ENCODE measurements at regions not wholly inside any gene's neighbourhood (a gene's known extent, or its start where the extent isn't known, plus 50 kb on each side); places are given as distances from the start of the nearest gene placed in this dataset.
A peak's percentile ranks its signal among the peaks of the same experiment; 100 is the strongest.

DNA sequence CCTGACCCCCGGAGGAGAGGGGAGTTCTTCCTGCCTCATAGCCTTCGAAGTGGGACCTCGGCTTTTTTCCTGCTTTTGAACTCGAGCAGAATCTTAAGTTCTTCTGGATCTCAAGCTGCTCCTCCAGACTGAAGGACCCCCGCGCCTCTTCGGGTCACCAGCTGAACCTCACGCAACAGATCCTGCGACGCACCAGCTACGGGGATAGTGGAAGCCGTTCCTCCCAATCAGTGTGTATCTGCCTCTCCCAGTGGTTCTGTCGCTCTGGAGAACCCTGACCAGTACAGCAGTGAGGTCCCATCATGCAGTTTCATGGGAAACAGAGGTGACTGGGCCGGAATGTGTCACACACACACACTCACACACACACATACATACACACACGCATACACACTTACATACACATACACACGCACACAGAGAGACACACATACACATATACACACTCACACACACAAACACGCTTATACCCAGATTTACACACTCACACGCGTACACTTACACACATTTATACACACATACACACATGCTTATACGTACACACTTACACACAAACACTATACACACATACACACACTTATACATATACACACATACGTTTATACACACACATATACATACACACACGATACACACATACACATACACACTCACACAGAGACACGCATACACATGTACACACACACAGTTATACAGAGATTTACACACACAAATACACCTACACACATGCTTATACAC is 170.0 kb downstream of the TTLL2 start:
- DNase-seq: no peak

DNA sequence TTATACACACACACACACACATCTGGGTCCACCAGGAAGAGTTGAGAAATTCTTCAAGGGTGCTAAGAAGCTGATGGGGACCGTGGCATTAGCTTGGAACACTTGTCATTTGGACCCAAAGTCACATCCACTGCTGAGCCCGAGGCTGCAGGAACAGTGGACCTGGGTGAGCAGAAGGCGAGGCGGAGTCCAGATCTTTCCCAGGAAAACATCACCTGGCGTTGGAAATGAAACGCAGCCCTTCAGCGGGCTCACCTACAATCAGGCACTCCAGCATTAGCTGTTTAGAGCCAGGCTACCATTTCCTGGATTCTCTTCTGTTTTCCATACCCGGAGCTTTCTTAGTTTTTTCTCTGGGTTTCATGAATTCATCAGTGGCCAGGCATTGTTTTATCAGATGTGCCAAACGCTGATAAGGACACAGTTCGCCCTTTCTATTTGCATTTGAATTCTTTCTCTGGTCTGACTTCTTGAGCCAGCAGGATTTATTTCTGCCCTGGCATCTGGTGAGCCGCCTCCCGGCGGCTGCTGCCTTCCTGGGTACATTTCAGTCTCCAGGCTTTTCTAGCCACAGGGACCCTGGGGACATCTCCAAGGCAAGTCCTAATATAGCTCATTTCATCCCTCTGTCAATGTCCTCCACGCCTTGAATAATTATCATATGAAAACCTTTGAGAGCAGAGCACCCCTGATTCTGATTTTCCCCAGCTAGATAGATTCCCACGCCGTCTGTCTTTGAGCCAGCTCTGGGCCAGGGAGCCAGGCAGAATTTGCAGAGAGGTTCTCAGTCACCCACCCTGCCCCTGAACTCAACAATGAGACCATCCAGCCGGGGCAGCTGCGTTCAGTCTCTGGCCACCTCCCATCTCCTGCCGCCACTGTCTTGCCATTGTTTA is 170.9 kb downstream of the TTLL2 start:
- DNase-seq: peak; percentile 78 to 81

DNA sequence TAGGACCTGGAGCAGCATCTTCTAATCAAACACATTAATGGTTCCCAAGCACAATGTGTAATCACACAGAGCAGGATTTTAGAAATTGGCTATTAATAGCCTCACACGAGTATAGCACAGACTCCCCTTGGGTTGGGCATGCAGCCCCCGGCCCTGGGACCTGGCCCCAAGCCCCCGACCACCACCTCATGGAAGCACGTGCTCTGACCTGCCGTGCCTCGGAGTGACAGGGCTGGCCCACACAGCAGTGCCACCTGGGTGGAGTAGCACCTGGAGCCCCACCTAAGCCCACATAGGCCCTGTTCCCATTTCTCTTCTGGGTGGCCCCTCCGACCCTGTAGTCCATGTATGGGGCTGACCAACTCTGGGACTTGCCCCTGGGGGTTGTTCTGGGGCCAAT is 171.8 kb downstream of the TTLL2 start:
- DNase-seq: no peak

DNA sequence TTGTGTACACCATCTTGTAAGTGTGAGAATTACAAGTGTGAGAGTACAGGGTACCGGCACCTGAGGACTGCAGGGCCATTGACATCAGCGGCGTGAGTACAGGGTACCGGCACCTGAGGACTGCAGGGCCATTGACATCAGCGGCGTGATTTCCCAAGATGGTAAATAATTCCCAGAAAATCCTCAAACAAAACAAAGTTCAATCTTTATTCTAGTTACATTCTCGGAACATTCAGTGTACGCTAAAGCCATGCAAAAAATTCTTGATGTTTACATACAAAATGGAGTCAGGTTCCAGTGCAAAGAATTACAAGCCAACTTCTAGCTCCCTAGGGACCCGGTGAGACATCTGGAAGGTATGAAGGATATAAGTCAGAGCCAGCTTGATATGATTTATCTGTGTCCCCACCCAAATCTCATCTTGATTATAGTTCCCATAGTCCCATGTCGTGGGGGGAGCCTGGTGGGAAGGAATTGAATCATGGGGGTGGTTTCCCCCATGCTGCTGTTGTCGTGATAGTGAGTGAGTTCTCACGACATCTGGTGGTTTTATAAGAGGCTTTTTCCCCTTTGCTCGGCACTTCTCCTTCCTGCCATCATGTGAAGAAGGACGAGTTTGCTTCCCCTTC is 172.7 kb downstream of the TTLL2 start:
- DNase-seq: no peak

DNA sequence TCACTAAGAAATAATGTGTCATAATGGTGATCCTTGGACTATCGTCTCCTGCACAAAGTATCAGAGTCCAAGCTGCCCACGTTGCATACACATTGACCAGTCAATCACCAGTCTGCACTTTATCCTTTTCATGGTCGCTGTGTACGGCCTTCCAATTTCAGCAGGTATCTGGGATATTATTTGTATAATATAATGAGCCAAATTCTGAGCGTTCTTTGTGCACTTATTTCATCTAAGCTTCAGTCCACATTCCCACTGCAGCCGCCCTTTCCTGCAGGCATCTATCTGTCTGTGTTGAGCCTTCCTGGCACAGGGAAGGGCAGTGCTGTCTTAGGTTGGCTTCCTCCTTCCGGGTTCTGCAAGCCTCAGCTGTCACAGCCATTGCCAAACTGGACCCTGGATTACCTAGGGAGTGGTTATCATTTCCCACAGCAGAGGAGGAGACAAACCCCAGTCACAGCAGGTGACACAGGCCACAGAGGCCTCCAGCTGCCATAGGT is 174.3 kb downstream of the TTLL2 start:
- no peak for DNase-seq

- DNase-seq: no peak
Observed at GRCh38 chr6:167500961-167501360, 176.1 kb downstream of the TTLL2 start.

DNA sequence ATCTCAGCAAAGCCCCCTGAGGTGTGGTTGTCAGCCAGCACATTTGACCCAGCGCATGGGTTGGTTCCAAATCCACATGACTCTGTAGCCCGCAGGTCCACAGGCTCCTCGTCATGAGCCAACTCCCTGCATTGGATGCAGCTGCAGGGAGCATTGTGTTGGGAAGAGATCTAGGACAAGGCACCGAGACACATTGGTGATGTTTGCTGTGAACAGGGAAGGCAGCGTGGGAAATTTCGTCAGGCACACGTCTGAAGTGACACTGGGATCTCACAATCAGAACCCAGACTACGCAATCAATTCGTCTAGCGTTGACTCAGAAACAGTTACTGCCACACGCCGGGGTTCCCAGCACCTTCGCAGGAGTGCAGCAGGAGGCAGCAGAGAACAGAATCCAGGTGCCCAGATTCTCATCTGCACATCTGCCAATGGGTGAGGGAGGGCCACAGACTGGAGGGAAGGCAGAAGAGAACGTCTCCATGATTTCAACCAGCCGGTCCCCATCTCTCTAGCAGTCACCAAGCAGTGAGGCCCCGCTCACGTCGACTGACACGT is 177.0 kb downstream of the TTLL2 start:
- DNase-seq: no peak

DNA sequence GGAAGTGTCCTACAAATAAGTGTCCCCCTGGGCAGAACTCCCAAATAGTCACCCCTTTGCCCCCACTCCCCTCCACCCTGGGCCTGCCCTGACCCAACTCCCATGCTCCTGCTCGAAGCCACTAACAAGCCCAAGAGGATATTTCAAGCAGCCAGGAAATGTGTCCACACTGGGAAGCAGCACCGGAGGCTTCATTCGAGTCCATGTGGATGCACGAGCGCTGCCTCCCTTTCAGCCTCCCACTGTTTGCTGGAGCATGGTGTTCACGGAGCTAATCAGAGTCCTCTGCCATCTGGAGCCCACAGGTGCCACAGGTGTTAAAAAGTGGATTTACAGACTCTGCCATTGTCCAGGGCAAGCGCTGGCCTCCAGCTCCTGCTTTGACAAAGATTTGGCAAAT is 177.6 kb downstream of the TTLL2 start:
- DNase-seq: no peak

- no peak for DNase-seq
Observed at GRCh38 chr6:167504385-167504961, 179.6 kb downstream of the TTLL2 start.

DNA sequence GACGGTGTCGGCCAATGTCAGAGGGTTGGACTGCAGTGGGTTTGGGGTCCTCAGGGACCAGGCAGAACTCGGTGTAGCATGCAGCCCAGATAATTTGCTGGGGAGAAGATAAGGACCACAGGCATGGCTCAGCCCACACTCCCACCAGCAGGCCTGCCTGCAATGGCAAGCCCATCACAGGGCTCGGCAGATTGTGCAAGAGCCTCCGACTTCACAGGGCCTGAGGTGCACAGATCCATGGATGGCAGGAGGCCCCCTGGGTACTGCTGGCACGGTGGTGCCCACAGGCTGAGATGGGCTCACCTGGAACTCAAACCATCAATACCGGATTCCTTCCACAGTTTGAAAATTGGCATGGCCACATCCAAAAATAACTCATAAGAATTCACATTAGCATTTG is 180.3 kb downstream of the TTLL2 start:
- no peak for DNase-seq

- DNase-seq: no peak
Observed at GRCh38 chr6:167505782-167506181, 180.9 kb downstream of the TTLL2 start.

DNA sequence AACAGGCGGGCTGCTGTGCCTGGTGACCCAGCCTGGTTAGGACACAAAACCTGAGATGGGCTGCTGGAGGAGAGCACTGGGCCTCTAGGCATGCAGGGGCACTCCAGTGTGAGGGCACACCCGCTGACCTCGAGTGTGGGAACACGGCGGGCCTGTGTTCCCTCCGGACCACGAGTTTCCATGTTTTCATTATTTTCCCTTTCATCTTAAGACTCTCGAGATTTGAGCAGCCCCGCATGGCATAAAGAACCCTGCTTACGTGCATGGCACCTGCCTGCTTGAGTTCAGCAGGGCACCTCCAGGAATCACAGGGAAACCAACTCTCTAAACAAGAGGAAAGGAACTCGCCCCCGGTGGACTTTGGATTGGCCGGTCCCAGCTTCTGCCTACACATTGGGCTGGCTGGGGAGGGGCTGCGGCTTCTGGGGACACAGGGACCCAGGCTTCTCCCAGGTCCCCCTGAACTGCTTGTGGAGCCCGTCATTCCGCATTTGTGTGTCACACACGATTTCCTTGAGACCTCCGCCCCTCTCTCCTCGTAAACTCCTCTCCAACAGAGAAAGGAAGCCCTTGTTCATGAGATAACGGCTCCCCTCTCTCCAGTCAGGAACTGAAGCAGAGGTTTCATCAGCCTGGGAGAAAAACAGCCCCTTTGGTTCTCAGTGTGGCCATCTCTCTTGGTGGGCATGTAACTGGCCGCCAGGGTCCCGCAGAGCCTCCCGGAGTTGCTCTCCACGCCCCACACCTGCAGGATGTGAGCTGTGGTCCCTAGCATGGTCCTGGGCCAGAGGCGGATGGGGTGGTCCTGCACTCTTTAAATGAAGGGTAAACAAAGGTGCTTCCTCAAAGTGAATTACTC is 181.8 kb downstream of the TTLL2 start:
- no peak for DNase-seq

GRCh38 chr6:167507376-167507945 is 182.6 kb downstream of the TTLL2 start:
- DNase-seq: no peak

GRCh38 chr6:167508919-167509852 is 184.3 kb downstream of the TTLL2 start:
- DNase-seq: no peak

DNA sequence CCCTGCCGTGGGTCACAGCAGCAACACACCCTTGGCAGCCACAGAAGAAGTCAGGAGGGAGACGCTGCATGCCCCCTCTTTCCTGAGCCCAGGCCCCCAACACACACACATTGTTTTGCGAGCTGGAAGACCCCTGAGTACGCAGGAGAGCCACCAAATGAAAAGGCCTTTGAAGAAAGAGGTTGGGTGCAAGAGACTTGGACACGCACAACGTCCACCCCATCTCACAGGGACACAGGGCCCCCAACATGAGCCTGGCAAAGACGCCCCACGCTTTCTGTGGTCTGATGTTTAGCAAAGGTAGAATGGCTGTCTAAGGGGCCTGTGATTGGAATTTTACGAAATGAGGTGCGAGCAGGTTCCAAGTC is 185.0 kb downstream of the TTLL2 start:
- no peak for DNase-seq

GRCh38 chr6:167510648-167511047 is 185.8 kb downstream of the TTLL2 start:
- DNase-seq: no peak

DNA sequence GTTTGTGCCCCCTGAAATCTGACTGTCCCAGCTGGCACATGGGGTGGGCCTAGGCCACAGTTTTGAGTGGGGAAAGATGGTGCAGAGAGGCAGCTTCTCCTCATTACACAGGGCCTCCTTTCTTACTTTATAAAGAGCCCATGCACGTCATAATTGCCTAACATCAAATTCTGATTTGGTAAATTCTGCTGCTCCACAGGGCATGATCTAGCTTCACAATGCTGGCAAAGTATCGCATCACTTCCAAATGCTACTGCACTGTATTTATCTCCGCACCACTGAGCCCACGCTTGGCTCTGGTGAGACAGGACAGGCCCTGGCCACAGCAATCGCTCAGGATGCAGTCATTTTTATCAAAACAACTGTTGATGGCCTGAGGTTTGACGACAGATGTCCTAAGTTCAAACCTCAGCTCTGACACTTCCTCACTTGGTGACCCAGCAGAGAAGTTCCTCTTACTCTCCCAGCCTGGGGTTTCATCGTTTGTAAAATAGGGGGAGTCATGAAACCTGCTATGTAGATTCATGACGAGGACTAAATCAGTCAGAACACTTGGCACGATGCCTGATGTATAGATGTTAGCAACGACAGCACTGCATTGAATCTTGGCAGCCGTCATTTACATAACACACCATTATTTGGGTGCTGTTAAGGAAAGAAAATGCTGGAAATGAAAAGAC is 187.9 kb downstream of the TTLL2 start:
- no peak for DNase-seq

- DNase-seq: no peak
Observed at GRCh38 chr6:167513778-167514177, 188.9 kb downstream of the TTLL2 start.

GRCh38 chr6:167514524-167514923 is 189.6 kb downstream of the TTLL2 start:
- DNase-seq: no peak

All from hippocampal formation (tissue), 2 donors.